ENCODE measurements at regions not wholly inside any gene's neighbourhood (a gene's known extent, or its start where the extent isn't known, plus 50 kb on each side); places are given as distances from the start of the nearest gene placed in this dataset.

DNA sequence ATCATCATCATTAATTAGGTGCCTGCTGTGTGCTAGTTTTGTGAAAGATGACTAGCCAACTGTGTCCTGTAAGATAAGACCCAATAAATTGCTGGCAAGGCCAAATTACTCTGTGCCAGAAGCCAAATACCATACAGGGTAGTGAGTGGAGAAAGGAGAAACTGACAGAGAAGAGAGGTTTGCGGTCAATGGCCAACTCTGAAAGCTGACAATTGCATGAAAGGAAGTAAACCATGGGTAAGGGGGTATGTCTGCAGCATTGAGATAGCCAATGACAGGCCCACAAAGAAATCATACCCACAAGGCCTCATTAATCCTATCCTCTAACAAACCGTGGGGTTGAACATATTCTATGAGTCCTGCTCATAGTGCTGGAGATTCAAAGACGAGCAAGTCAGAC is 236.6 kb upstream of the CCDC196 start:
- POLR2A ChIA-PET: interaction anchor here (0.7 kb wide), 1 partner anchor 680 kb away, joined by 3 read pairs; no protein-coding TSS in a partner anchor
- CTCF ChIA-PET: interaction anchor here (1.4 kb wide), 1 partner anchor 12 kb away, joined by 3 read pairs; no protein-coding TSS in a partner anchor
- 21% methylated on average over 3 of the region's 3 CpGs for WGBS (ENCODE audit: low lambda C conversion rate)

More for the DNA sequence above, 236.6 kb upstream of the CCDC196 start:
- Histone ChIP-seq H3K36me3 (replicated peaks in 1 of 2; ENCODE audit: control insufficient read depth in 1 of 2, insufficient read depth in 2 of 2, low read length in 1 of 2) (no peaks in the 10 kb centered on the region), H4K20me1 (ENCODE audit: insufficient read depth) (no peaks in the 10 kb centered on the region), H3K4me2 (no peak overlapping the region), H3K27me3 (ENCODE audit: insufficient read depth) (no peaks in the 10 kb centered on the region), H3K4me1 (ENCODE audit: control insufficient read depth in 1 of 2, insufficient read depth in 2 of 2, low read depth in 1 of 2, low read length in 1 of 2) (peaks cover 0 to 16% of the 10 kb centered on the region in 2 experiments; a peak in 2 of 4 replicates), H3K9me2 (no peaks in the 10 kb centered on the region), H3K27ac (ENCODE audit: low read depth in 2 of 2, low read length in 1 of 2) (no peak overlapping the region), H3K79me2 (ENCODE audit: insufficient read depth) (no peaks in the 10 kb centered on the region), H3K4me3 (ENCODE audit: low read depth in 2 of 2, low read length in 1 of 2) (no peak overlapping the region), H3K9me3 (no peaks in the 10 kb centered on the region), H2AFZ (ENCODE audit: low read depth) (no peak overlapping the region), H3K9ac (no peak overlapping the region), H3F3A (replicated peaks; ENCODE audit: insufficient read depth) (no peaks in the 10 kb centered on the region)
- TF ChIP-seq ELF1 (IDR thresholded peaks at IDR 0.05): no peak
- TF ChIP-seq, protein P1, sequence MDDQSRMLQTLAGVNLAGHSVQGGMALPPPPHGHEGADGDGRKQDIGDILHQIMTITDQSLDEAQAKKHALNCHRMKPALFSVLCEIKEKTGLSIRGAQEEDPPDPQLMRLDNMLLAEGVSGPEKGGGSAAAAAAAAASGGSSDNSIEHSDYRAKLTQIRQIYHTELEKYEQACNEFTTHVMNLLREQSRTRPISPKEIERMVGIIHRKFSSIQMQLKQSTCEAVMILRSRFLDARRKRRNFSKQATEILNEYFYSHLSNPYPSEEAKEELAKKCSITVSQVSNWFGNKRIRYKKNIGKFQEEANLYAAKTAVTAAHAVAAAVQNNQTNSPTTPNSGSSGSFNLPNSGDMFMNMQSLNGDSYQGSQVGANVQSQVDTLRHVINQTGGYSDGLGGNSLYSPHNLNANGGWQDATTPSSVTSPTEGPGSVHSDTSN (IDR thresholded peaks at IDR 0.05): no peak
- TF ChIP-seq SIN3A (IDR thresholded peaks at IDR 0.05; ENCODE audit: borderline replicate concordance, low read depth, low read length): no peak
- no peak for TF ChIP-seq RAD21 (IDR thresholded peaks at IDR 0.05; ENCODE audit: low read length)
- no peak for TF ChIP-seq TCF12 (IDR thresholded peaks at IDR 0.05)
- TF ChIP-seq NRF1 (IDR thresholded peaks at IDR 0.05; ENCODE audit: low read depth, low read length): no peak
- TF ChIP-seq SMC3 (IDR thresholded peaks at IDR 0.05; ENCODE audit: low read depth, low read length): no peak
- TF ChIP-seq EZH2phosphoT487 (IDR thresholded peaks at IDR 0.05; ENCODE audit: borderline replicate concordance, low read depth): no peak
- TF ChIP-seq, protein P2, sequence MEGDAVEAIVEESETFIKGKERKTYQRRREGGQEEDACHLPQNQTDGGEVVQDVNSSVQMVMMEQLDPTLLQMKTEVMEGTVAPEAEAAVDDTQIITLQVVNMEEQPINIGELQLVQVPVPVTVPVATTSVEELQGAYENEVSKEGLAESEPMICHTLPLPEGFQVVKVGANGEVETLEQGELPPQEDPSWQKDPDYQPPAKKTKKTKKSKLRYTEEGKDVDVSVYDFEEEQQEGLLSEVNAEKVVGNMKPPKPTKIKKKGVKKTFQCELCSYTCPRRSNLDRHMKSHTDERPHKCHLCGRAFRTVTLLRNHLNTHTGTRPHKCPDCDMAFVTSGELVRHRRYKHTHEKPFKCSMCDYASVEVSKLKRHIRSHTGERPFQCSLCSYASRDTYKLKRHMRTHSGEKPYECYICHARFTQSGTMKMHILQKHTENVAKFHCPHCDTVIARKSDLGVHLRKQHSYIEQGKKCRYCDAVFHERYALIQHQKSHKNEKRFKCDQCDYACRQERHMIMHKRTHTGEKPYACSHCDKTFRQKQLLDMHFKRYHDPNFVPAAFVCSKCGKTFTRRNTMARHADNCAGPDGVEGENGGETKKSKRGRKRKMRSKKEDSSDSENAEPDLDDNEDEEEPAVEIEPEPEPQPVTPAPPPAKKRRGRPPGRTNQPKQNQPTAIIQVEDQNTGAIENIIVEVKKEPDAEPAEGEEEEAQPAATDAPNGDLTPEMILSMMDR (IDR thresholded peaks at IDR 0.05): no peak
- TF ChIP-seq RXRA (IDR thresholded peaks at IDR 0.05; ENCODE audit: borderline replicate concordance, low read depth): no peak
- TF ChIP-seq CHD2 (IDR thresholded peaks at IDR 0.05; ENCODE audit: low read length, partially characterized antibody): no peak
- no peak for TF ChIP-seq TAF1 (IDR thresholded peaks at IDR 0.05; ENCODE audit: borderline replicate concordance, low read depth, low read length)
- no peak for TF ChIP-seq RFX5 (IDR thresholded peaks at IDR 0.05; ENCODE audit: low read length)
- TF ChIP-seq, protein P3, sequence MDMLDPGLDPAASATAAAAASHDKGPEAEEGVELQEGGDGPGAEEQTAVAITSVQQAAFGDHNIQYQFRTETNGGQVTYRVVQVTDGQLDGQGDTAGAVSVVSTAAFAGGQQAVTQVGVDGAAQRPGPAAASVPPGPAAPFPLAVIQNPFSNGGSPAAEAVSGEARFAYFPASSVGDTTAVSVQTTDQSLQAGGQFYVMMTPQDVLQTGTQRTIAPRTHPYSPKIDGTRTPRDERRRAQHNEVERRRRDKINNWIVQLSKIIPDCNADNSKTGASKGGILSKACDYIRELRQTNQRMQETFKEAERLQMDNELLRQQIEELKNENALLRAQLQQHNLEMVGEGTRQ (IDR thresholded peaks at IDR 0.05; ENCODE audit: borderline replicate concordance, low read depth, low read length): no peak
- TF ChIP-seq, protein P4, sequence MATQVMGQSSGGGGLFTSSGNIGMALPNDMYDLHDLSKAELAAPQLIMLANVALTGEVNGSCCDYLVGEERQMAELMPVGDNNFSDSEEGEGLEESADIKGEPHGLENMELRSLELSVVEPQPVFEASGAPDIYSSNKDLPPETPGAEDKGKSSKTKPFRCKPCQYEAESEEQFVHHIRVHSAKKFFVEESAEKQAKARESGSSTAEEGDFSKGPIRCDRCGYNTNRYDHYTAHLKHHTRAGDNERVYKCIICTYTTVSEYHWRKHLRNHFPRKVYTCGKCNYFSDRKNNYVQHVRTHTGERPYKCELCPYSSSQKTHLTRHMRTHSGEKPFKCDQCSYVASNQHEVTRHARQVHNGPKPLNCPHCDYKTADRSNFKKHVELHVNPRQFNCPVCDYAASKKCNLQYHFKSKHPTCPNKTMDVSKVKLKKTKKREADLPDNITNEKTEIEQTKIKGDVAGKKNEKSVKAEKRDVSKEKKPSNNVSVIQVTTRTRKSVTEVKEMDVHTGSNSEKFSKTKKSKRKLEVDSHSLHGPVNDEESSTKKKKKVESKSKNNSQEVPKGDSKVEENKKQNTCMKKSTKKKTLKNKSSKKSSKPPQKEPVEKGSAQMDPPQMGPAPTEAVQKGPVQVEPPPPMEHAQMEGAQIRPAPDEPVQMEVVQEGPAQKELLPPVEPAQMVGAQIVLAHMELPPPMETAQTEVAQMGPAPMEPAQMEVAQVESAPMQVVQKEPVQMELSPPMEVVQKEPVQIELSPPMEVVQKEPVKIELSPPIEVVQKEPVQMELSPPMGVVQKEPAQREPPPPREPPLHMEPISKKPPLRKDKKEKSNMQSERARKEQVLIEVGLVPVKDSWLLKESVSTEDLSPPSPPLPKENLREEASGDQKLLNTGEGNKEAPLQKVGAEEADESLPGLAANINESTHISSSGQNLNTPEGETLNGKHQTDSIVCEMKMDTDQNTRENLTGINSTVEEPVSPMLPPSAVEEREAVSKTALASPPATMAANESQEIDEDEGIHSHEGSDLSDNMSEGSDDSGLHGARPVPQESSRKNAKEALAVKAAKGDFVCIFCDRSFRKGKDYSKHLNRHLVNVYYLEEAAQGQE (IDR thresholded peaks at IDR 0.05; ENCODE audit: low read depth, low read length): no peak
- TF ChIP-seq TEAD4 (IDR thresholded peaks at IDR 0.05; ENCODE audit: borderline replicate concordance, insufficient read depth): no peak
- TF ChIP-seq GATA2 (CRISPR knock-in tag; IDR thresholded peaks at IDR 0.05): no peak
- TF ChIP-seq JUND (IDR thresholded peaks at IDR 0.05): no peak
- TF ChIP-seq, protein P5, sequence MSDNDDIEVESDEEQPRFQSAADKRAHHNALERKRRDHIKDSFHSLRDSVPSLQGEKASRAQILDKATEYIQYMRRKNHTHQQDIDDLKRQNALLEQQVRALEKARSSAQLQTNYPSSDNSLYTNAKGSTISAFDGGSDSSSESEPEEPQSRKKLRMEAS (IDR thresholded peaks at IDR 0.05; ENCODE audit: low read depth): no peak
- no peak for DNase-seq

Measured in SK-N-SH (cell line).